LHCN-M2 (cell line): ENCODE measurements at regions not wholly inside any gene's neighbourhood (a gene's known extent, or its start where the extent isn't known, plus 50 kb on each side); places are given as distances from the start of the nearest gene placed in this dataset.

ENCODE experiments used
- DNase-seq: peaks from one replicate; pipeline ENCODE4 v3.0.0-alpha.2; 2012; ENCODE audit warnings: low read depth

DNA sequence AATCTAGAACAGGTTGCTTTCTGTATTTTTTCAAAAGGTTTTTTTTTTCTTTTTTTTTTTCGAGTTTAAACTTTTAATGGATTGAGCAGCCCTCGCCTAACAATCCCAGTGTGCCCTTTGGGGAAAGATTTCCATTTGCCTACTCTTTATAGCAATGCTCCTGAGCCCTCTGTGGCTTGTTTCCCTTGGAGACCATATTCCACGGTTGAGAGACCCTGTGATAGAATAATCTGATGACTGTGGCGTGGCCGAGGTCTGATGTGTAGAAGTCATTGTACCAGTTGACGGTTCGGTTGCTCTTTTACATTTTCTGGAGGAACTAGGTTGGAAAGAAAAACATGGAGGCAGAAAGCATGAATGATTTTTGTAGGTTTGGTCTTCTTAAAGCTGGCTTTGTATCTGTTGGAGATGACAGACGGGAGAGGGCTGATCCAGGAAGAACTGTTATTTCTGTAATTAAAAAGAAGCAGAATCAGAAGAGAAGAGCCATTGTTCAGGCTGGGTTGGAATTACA, 305.7 kb upstream of the NRIP1 start:
- DNase-seq: no peak

- DNase-seq: no peak
These were observed 309.1 kb upstream of the NRIP1 start for GRCh38 chr21:15373941-15374340.

- DNase-seq: no peak
These were observed 315.0 kb upstream of the NRIP1 start for GRCh38 chr21:15379776-15380175.

DNA sequence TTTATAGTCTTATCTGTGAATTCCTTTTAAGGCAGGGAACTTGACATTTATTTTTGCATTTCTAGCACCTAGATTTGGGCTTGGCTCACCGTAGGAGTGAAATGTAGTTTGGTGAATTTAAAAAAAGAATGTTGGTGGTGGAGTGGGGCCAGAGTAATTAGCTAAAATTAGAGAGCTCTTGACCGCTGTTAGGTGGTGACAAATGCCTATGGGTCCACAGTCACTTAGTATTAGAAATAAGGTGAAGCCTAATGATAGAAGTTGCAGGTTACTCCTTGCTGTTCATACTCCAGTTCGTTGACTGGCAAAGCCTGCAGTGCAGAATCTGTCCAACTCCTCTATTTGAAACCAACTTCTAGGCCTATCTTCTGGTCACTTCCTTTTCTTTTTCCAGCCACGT, 318.8 kb upstream of the NRIP1 start:
- no peak for DNase-seq

DNA sequence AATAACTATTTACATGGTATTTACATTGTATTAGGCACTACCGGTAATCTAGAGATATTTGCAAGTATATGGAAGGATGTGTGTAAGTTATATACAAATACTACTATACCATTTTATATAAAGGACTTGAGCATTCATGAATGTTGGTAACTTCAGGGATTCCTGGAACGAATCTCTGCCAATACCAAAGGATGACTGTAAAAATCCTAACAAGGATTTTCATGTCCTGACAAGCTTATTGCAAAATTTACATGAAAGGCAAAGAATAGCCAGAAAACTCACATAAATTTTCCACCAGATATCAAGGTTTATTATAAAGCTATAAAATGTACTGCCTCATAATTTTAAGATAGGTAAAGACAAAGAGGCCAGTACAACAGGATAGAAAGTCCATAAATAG, 325.2 kb upstream of the NRIP1 start:
- no peak for DNase-seq

DNA sequence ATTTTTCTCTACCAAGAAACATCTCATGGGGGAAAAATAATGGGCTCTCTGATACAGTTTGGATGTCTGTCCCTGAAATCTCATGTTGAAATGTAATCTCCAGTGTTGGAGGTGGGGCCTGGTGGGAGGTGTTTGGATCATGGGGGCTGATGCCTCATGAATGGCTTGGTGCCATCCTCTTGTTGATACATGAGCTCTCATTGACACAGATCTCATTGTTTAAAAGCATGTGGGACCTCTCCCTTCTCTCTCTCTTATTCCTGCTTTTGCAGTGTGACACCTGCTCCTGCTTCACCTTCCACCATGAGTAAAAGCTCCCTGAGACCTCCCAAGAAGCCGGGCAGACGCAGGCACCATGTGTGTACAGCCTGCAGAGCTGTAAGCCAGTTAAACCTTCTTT, 332.5 kb upstream of the NRIP1 start:
- no peak for DNase-seq

DNA sequence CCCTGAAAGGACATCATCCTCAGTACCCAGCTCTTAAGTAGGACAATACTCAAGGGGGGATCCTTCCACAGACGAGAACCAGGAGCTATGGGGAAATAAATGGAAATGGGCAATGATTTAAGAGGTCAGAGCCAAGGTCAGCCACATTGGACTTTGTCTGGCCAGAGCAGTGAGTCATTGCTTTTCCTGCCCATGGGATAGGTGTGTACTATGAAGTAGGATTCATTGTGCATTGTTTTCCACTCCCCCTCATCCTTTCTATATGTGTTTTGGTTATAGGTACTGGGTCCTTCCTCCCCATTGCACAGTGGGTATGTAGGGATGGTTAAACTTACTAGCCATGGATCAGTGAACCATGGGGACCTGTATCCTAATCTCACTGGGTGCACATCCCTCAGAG, 328.9 kb upstream of the USP25 start:
- peak; percentile 19 for DNase-seq

DNA sequence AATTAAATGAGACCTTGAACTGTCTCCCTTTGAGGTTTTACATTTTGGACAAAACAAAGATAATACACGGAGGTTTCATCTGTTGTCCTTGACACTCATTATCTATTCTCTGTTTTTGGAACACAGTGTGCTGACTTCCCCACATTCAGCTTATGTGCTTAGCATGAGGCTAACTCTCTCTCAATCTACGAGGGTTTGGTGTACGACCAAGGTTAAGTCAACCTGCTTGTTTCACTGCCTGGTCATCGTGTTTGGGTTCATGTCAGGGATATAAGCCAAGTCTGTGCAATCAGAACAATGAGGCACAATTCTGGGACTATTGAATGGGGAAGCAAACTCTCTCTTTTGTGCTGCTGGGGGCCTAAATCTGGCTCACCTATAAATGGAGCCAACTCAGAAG, 328.5 kb upstream of the USP25 start:
- DNase-seq: no peak

DNA sequence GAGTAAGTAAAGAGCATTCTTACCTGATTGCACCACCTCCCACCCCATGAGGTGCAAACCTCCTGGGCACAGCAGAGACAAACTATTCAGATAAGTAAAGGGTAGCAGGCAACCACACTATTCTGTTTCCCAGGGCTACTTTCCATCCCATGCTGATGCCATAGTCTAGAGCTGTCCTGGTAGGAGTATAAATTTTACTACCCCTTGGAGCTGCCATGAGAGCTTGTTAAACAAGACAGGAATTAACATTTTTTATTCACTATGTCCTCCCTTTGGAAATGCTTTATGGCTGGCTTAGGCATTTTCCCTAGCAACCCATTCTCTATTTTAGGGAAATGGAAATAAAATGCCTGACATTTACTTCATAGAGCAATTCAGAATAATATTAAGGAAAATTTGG, 324.6 kb upstream of the USP25 start:
- no peak for DNase-seq

GRCh38 chr21:15406791-15407190, 323.0 kb upstream of the USP25 start:
- no peak for DNase-seq

DNA sequence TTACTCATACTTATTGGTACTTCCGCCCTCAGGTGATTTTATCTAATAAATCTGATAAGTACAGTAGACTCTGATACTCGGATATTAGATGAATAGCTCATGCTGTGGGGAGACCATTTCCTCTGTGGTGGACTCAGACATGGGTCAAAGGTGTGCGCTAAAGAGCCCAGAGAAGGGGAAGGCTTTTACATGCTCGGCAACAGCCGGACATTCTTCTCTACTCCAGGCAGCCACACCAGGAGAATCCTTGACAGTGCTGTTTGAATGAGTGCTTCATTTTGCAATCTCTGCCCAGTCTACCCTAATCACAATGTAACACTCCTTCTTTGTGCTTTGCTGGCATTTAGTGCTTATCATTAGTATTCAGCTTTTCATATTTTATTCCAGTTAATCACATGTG, 322.2 kb upstream of the USP25 start:
- no peak for DNase-seq

DNA sequence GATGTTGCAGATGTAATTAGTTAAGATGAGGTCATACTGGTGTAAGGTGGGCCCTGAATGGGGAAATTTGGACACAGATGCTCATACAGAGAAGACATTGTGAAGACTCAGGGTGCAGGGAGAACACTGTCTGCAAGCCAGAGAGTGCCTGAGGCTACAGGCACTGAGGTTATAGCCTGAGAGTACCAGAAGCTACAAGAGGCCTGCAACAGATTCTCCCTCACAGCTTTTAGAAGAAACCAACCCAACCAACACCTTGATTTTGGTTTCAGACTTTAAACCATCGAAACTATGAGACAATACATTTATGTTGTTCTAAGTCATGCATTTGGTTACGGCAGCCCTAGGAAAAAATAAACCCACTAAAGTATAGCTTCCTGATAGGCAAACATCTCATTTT, 321.7 kb upstream of the USP25 start:
- DNase-seq: no peak

DNA sequence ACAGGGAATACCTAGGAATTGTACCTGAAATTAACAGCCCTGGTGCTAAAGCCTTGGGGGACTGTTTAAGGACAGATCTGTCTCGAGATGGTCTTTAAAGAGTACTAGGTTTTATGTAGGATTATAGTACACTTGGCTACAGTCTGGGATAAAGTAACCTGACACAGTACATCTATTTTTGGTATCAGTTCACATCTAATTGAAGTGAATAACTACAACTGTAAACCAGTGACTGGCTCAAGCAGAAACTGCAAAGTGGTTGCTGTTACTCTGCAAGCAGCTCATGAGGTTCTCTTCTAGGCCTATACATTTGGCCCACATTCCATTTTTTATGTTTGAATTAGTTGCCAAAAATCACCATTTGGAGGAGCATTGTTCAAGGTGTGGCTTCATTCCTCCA, 320.8 kb upstream of the USP25 start:
- DNase-seq: no peak

DNA sequence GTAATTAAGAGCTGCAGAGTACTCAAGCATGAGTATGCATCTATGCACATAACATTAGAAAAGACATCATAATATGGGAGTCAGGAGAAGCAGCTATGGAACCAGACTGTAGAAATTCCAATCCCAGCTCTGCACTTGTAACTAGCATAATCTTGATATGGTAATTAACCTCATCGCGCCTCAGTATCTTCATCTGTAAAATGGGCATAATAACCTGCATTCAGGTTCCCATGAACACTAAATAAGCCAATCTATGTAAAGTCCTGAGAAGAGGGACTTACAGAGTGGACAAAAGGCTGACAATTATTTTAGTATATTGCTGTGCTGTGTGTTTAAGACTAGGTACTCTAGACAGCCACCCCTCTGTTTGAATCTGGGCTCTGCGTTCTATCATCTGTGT, 318.9 kb upstream of the USP25 start:
- no peak for DNase-seq

- no peak for DNase-seq
These were observed 315.7 kb upstream of the USP25 start for GRCh38 chr21:15414057-15414456.

DNA sequence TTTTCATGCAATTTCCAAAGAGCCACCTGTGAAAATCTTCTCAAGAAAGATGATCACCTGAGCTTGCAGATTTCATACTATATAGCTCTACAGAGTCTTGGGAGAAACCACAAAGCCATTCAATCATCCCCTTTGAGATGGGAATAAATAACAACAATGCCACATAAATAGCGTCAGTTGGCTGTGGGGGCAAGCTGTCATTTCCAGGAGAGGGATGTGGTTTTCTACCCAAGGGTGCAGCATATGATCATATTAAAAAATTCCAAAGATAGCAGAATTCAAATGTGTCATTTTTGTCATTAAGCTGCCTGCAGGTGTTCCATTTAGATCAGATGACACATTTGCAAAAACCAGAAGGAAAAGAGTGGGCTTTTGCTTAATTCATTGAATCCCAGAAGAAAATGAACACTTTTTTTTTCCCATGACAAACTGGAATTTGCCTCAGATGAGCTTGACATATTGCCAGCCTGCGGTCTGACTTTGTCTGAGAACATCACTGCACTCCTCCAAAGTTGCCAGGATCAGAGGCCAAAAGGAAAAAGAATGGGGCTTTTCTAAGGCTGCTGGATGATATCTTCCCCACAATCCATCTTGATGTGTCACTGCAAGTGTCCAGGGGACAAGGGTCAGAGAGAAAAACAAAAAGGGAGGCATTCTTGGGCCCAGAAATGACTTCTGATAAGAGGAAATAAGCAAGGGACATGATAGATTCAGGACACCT, 314.1 kb upstream of the USP25 start:
- DNase-seq: peak; percentile 78

DNA sequence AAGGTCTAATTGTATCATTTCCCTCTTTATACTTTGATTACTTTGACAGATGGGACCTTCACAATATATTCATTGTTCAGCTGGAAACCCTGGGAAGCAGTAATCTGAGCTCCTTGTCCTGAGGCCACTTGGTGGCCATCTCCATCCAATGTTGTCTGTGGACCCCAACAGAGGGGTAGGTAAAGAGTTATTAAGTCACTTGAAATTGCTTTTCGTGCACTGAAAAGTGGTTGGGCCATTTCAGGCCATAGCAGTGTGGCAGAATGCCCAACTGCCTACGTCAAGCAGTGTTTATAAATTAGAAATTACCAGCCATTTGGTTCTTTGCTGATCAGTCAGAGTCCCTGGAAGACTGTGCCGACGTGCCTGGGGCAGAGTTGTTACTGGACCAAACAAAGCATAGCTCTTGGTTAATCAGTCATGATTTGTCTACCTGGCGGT, 308.3 kb upstream of the USP25 start:
- no peak for DNase-seq

DNA sequence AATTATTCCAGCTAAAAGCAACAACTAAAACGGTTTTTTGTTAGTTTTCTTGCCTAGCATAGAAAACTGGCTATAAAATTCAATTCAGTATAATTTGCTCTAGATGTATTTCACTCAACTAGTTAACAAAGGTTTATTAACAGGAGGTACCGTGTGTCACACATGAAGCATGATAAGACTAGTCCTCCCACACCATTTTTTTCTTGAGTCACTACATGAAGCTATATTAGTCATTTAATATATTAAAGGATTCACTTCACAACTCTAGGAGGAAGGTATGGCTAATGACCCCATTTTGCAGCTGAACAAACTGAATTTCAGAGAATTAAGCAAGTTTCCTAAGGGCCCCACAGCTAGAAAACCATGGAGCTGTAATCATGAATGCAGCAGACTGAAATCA, 307.8 kb upstream of the USP25 start:
- no peak for DNase-seq

- DNase-seq: peak; percentile 98
These were observed 307.0 kb upstream of the USP25 start for GRCh38 chr21:15422783-15423182.

- no peak for DNase-seq
These were observed 305.9 kb upstream of the USP25 start for GRCh38 chr21:15423676-15424445.

GRCh38 chr21:15425049-15425448, 304.7 kb upstream of the USP25 start:
- DNase-seq: no peak

DNA sequence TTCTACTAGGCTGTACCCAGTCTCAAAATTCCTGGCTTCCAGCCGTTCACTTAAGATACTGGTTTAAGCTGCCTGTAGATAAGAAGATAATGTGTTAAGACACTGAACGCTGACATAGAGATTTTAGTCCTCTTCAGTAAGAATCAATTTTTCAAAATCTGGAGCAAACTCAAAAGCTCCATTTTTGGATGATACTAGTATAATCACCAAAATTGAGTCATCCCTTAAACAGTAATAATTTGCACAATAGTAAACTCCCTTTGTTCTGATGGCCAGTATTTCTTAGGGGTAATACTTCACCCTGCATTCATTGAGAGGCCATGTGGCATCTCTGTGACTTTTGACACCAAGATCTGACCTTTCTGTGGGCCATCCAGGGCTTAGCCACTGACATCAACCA, 299.8 kb upstream of the USP25 start:
- DNase-seq: no peak

GRCh38 chr21:15430577-15430976, 299.2 kb upstream of the USP25 start:
- peak; percentile 55 for DNase-seq
